NCI-H187 (cell line): ENCODE measurements at regions not wholly inside any gene's neighbourhood (a gene's known extent, or its start where the extent isn't known, plus 50 kb on each side); places are given as distances from the start of the nearest gene placed in this dataset.

ENCODE experiments used
- DNase-seq, 2 experiments: peaks; one replicate each; lab custom pipeline; 2025; lab: John Stamatoyannopoulos, UW

DNA sequence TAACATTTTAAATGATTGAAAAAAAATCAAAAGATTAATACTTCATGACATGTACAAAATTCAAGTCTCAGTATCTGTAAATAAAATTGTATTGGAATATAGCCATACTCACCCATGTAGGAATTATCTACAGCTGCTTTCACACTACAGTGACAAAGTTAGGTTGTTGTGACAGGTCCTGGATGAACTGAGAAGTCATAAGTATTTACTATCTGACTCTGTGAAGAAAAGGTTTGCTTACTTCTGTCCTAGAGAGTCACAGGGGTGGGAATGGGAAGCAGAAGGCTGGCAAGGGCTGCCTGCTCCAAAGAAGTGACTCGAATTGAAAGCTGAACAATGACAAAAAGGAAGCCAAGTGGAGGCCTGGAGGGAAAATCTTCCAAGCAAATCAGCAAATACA, 155.2 kb downstream of the SLC30A10 start:
- no peak for DNase-seq

DNA sequence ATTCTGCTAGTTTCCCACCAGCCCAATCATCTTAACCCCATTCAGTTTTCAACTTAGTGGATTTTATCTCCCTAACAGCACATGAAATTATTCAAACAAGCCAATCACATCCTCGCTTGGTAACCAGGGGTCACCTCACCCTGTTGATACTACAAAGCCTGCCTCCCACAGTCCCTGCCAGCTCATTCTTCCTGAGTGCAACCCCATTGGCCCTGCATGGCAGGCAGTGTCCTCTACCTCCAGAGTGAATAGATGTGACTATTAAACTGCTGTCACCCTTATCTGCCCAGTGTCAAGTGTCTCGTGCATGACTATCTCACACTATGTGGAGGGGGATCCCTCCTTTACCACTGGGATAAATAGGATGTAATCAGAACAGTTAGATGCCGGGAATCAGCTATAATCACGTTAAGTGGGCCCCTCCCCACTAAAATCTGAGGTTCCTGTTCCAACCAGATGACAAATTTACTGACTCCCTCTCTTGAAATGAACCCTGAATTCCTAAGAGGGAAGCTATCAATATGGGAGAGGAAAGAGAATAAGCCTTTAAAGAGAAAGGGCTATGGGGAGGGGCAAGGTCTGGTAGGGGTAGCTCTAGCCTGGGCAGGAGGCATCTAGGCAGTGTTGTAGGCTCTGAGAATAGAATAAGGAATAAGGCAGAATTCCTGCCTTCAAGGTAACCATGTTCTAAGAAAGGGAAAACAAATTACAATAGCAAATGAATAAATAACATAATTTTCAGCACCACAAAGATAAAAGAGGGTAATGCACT, 155.9 kb downstream of the SLC30A10 start:
- DNase-seq: no peak

DNA sequence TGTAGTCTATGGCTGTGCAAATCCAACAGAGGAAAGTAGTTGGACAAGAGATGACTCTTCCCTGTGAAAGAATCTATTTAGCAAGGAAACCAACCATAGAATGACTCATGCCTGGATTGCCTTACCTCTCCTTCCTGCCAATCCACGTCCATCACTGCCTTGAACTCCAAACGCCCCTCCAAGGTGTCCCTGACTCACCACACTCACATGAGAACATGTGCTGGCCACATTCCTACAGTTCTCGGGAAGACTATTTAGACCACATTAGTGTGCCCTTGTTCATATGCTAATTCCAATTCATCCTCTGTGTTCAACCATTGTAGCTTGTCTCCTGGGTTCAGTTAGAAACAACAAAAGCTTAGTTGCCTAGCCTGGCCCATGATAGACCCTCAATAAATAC, 157.3 kb downstream of the SLC30A10 start:
- no peak for DNase-seq

DNA sequence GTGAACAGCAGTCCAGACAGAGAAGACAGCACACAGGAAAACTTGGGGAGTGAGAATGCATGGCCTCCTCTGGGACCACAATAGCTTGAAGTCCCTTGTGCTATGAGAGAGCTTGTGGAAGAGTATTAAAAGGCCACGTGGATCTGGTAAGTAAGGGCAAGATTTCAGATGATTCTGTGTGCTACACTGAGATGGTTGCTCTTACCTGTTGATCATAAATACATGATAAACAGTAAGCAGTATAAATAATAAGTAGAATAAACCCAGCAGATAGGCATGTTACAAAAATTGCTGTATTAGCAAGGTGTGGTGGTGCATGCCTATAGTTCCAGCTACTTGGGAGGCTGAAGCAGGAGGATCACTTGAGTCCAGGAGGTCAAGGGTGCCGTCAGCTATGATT, 150.4 kb upstream of the ZC3H11B start:
- no peak for DNase-seq

DNA sequence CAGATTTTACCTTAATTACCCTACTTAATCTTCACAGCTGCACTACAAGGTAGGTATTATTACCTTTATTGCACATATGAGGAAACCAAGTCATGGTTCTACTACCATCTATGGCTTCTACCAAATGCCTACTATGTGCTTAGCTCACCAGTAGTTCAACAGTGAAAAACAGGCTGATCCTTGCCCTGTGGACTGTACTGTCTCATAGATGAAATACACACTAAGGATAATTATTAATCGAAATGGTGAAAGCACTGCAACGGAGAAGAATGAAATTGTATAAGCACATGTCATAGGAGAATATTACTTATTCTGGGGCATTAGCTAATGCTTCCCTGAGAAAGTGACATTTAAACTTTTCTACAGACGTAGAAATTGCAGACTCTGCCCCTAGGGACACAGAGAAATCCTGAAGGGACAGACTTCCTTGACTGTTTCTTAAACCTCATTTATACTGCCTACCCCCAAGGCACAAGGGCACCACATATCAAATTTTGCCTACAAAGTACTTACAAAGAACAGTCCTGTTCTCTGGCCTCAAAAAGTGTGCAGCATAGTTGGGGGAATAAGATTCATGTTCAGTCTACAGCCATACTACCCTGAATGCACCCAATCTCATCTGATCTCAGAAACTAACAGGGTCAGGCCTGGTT, 148.4 kb upstream of the ZC3H11B start:
- no peak for DNase-seq

DNA sequence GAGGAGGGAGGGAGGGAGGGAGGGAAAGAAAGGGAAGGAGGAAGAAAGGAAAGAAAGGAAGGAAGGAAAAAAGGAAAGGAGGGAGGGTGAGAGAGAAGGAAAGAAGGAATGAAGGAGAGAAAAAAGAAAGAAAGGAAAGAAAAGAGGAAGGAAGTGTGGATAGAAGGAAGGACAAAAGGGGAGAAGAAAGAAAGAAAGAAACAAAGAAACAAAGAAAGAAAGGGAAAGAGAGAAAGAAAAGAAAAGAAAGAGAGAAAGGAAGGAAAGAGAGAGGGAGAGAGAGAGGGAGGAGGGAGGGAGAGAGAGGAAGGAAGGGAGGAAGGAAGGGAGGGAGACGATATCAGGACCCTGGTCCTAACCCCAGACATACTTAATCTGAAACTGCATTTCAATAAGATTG, 146.2 kb upstream of the ZC3H11B start:
- no peak for DNase-seq

DNA sequence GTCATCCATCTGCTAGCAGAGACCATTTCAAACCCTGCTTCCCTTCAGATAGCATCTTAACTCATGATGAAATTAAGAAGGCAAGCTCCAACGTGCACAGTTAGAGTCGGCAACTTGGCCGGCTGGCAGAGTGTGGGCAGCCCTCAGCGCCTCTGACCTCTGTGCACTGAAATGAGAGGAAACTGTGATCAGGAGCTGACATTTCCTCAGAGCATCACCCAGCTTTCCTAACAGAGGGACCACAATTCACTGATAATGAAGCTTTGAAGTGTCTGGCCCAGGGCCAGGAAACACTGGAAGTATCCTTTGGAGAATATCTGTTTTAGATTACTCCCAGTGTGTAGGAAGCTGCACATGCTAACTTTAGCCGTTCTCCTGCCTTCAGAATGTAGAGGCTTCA, 145.0 kb upstream of the ZC3H11B start:
- DNase-seq: no peak

DNA sequence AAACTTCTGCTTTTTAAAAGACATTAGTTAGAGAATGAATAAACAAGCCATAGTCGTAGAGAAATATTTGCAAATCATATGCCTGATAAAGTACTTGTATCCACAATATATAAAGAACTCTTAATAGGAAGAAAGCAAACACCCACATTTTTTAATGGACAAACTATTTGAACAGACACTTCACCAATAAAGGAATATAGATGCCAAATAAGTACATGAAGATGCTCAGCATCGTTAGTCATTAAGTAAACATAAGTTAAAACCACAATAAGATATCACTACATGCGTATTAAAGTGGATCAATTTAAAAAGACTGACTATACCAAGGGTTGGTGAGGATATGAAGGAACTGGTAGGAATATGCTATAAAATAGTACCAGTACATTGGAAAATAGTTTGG, 142.3 kb upstream of the ZC3H11B start:
- DNase-seq: no peak

DNA sequence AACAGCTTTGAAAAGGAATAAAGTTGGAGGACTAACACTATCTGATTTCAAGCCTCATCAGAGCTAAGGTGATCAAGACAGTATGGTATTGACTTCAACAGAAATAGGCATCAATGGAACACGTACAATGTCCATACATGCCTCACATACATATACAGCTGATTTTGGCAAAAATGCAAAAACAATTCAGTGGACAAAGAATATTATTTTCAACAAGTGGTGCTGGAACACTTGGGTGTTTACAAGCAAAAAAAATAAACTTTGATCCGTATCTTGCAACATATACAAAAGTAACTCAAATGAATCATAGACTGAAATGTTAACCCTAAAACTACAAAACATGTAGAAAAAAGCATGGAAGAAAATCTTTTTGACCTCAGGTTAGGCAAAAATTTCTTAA, 141.9 kb upstream of the ZC3H11B start:
- DNase-seq: no peak

DNA sequence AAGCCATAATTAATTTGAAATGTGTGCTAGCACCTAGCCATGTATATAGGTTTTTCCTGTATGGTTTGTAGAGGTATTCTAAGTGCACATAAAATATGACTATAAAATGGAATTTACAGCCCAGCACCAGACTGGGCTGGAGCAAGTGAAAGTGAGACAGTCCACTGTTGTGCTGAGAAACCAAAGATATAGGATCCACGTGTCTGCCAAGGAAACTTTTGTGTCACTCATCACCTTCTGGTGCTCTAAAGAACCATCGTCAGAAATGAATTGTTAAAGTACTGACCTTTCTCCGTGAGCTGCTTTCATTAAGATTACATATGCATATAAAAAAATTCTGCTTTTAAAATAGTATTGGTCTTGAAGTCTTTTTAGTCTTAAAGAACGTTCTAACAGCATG, 141.0 kb upstream of the ZC3H11B start:
- DNase-seq: no peak

DNA sequence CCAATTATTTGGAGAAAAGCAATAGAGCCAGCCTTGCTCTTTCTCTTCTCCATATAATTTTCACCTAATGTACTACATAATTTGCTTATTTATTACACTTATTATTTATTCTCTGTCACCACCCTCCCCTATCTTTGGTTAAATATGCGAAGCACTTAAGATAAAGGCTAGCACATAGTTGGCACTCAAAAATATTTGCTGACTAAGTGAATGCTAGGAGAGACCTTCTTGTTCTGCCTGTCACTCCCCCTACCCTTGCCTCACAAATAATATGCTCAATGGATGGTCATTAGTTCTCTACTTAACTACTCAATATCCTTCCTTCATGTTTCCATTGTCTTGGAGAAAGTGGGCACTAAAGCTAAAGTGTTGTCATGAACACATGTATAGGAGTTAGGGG, 139.7 kb upstream of the ZC3H11B start:
- no peak for DNase-seq

DNA sequence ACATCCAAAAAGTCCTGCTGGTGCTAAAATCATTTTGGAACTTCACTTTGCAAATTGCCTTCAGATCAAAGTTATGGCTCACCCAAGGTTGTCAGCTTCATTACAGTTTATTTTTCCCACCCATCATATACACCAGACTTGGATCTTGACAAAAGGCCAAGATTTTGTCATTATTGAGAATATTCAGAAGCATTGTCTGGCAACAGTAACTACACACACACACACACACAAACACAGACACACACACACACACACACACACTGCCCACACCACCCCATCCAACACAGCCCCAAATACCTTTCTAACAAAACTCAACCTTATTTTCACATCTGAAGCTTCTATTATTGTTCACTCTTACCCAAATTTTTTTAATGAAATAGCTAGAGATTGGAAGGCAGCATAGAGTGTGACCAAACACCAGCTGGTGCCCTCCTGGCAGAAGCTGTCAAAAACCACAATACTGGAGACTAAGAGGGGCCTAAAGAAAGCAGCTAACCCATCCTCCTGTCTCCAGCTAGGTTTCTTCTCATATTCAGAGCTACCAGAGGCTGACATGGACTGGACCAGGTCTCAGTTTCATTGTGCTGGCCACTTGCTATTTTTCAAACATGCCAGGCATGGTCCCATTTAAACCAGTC, 139.1 kb upstream of the ZC3H11B start:
- no peak for DNase-seq

DNA sequence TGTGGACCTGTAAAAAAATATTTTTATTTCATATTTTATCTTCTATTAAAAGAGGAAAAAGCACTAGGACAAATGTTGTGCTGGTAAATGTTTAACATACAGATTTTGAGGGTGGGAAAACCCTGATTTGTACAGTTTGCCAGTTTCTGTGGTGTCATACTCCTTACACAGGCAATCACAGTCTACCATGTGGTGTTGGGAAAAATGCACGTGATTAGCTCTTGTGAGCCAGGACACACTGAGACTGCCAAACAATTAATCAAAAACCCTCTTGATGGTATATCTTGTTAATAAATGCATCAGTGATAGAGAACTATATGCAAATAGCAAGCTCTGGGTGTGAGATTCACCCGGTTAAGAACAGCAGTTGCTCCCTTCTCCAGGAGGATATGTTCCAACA, 136.5 kb upstream of the ZC3H11B start:
- DNase-seq: no peak

DNA sequence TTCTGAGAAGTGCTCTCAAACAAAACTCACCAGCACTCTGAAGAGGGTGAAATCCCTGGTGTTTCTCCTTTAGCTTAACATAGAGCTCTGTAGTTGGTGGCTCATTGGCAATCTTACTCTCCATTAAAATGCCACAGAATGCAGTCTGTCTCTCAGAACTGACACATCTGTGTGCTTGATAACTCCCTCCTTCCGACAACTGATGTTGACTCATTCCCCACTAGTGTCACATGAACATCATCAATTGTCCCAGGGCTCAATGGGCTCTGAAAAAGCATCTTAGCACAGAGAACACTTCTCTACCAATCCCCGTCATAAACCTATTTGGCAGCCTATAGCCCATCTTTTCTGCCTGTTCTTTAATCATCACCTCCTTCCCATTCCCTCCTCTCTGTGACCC, 133.2 kb upstream of the ZC3H11B start:
- DNase-seq: no peak

DNA sequence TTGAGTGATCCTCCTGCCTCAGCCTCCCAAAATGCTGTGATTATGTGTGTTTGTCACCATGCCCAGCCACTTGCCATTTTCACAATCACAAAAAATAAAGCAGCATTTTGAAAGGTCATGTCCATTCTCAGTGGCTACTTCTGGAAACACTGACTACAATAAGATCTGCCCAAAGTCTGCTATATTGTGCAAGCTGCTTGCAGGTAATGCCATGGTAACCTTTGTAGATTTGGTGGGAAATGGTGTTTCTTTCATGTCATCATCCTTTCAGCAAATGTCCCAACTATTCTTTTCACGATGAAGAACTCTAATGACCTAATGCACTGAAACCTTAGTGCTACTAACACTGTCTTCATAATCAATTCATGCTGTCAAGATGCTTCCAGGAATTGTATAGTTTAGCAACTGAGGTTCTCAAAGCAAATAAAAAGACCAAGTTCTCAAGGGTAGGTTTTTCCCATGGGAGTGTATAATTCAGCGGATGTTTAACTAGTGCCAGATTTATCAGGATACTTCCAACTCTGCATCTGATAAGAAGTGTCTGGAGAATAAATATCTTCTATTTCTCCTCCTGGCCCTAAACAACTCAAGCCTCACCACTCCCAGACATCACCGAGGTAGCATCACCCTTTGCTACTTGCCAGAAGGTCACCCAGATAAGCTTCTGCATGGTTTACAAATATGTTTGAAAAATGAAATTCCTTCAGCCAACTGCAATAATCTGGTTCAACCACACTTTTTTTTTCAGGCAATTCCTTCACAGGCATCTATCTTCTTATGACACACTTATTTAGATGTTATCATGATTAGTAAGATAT, 132.0 kb upstream of the ZC3H11B start:
- no peak for DNase-seq

DNA sequence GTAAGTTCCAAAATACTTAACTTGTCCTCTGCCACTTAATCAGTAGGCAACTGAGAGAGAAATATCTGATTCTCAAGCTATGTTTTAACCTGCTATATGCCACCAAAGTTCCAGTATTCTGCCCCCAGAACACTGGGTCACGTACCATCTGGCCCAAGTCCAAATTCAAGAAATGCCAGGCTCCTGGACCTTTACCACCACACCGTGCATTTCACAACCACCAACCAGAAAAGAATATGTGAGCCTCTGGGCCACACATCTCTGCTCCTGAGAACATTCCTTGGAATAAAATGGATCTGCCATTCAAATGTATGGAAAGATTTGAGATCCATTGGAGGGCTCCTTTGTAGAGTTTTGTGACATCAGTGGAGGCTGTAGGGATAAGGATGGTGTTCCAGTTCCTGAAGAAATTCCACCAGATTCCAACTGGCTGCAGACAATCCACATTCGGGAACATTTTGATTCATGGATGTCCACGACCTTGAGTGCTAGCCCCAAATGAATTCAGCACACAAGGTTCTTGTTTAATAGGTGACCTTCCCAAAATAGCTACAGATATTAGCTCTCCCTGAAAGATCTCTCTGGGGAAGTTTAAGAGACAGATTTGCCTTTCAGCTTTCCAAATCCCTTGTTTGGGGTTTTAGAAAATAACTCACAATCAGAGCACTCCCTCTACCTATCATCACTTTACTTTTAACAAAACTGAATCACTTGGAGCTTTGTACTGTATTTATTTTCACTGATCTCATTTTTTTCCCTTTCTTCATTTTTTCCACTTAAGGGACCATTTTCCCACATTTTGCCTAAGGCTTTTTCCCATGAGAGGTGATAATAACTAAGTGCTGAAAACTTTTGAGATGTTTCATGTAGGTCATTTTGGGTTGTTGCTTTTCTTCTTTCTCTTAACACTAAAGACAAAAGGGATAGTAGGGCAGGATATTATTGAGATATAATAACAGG, 128.4 kb upstream of the ZC3H11B start:
- DNase-seq: no peak

DNA sequence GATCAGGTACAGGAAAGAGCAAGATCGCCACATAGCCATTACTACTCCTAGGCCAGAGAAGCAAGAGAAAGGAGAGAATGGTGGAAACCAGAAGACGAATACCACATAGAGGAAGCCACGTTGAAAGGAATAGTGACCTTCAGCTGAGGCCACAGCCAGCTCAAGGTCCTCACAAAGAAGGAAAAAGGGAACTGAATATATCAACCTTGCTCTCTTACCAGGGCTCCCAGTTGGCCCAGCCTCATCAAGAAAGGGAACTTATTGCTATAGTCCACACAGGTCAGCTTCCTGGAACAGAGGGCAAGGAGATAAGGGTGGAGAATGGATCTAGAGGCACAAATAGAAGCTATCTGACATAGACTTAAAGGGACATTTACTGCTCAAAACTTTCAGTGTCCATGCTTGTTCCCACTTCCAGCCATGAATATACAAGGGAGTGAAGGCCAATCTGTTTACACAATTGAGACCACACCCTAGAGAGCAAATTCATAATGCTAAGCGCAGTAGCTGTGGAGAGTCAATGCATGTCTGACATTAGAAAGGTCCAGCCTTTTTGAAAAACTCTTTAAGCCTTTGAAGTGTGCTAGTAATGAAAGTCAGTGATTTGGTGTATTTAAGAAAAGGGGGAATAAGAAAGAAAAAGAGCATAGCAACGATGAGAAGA, 120.7 kb upstream of the ZC3H11B start:
- no peak for DNase-seq

DNA sequence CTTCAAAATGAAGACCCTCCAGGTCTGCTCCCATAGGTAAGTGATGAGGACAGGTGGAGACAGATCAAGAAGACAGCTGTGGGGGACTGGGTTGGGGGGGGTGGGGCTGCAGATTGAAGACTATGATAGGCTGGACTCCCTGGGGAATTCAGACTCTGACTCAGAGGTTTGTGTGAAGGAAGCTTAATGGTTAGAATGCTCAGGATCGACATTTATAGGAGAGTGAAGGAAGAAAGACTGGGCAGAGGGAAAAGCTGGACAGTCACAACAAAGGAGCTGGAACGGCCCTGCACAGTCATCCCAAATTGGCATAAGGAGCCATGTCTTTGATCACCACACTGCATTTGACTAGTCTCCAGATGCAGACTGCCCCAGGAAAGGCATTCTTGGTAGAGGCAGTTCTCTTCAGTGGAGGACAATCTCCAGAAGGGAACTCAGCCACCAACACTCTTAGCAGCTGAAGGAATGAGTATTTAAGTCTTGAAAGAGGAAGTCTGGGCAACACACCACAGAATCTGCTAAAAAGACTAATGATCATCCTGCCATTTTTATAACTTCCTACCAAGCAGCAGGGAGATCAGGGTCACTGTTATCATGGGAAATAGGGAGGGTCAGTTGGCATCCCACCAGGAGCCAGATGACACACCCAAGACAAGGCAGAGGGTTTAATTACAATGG, 120.0 kb upstream of the ZC3H11B start:
- no peak for DNase-seq

DNA sequence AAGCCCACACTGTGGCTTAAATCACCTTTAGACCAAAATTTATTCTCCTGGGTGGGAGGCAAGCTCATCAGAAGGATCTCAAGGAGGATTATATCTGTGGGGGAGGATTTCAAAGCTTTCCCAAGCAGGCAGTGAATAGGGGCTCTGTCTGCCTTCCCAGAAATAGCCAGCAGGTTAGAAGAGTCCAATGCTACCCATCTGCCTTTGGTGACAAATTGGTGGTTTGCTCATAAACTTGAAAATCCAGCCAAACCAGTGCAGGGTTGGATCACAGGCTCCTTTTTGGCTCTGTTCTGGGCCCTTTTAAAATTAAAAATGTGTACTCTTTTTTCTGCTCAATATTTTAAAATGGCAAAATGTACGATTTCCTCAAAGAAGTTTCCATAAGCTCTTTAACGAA, 118.9 kb upstream of the ZC3H11B start:
- DNase-seq: no peak
